ENCODE measurements at regions not wholly inside any gene's neighbourhood (a gene's known extent, or its start where the extent isn't known, plus 50 kb on each side); places are given as distances from the start of the nearest gene placed in this dataset.

DNA sequence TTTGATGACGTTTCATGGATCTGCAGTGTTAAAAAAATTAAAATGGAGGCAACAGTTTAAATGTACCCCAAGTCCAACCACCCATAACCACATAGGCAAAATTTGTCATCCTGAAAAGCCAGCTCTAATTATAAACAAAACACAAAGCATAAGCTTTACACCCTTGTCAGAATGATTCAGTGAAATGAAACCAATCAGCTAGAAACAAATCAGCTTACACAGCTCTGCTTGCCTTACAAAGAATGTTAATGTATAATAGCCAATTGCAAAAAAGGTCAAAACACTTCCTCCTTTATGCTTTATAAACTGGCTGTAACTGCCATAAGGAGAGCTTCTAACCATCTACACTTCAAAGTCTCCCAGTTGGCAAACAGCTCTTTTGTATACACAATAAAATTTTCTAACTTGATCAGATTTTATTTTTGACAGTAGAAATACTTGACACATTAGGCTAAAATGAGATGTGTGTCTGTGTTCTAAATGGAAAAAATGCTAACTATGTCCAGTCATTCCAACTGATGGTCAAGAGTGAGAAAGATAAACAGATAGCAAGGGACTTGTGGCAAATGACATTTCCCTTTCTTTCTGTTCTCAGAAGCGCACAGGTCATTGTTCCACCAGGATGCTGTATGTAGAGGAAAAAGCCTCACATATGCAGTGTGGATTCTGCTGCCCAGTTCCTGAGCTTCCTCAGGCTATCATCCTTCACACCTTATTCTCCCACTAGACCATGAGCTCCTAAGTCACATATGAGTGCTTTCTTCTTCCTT, 344.3 kb upstream of the ID4 start:
- no peaks in the 10 kb centered on the region for H3K79me2 ChIP-seq (ENCODE audit: insufficient read depth)
- H3K27me3 ChIP-seq (ENCODE audit: insufficient read depth) = no peaks in the 10 kb centered on the region
- peak overlapping the region; percentile 8; the same call in 1 of the 2 replicates for H2AFZ ChIP-seq (ENCODE audit: low read depth)
- no peak for TF ChIP-seq JUND (IDR thresholded peaks at IDR 0.05)
- TF ChIP-seq, protein P1, sequence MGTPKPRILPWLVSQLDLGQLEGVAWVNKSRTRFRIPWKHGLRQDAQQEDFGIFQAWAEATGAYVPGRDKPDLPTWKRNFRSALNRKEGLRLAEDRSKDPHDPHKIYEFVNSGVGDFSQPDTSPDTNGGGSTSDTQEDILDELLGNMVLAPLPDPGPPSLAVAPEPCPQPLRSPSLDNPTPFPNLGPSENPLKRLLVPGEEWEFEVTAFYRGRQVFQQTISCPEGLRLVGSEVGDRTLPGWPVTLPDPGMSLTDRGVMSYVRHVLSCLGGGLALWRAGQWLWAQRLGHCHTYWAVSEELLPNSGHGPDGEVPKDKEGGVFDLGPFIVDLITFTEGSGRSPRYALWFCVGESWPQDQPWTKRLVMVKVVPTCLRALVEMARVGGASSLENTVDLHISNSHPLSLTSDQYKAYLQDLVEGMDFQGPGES (IDR thresholded peaks at IDR 0.05; ENCODE audit: low read depth, low read length) = no peak
- no peak for TF ChIP-seq POLR2AphosphoS5 (IDR thresholded peaks at IDR 0.05; ENCODE audit: low read depth, low read length)
- TF ChIP-seq FOSL2 (IDR thresholded peaks at IDR 0.05; ENCODE audit: borderline replicate concordance, low read depth) = no peak
- no peak for TF ChIP-seq EP300 (IDR thresholded peaks at IDR 0.05; ENCODE audit: borderline replicate concordance in 1 of 2, low read depth in 1 of 2, low read length in 1 of 2)
- TF ChIP-seq FOXJ3 (CRISPR knock-in tag; IDR thresholded peaks at IDR 0.05) = no peak
- TF ChIP-seq RAD21 (IDR thresholded peaks at IDR 0.05; ENCODE audit: low read length) = no peak
- TF ChIP-seq, protein P2, sequence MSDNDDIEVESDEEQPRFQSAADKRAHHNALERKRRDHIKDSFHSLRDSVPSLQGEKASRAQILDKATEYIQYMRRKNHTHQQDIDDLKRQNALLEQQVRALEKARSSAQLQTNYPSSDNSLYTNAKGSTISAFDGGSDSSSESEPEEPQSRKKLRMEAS (IDR thresholded peaks at IDR 0.05; ENCODE audit: low read depth) = no peak
- TF ChIP-seq TCF12 (IDR thresholded peaks at IDR 0.05) = no peak
- TF ChIP-seq GATA2 (CRISPR knock-in tag; IDR thresholded peaks at IDR 0.05) = no peak
- TF ChIP-seq RXRA (IDR thresholded peaks at IDR 0.05; ENCODE audit: borderline replicate concordance, low read depth) = no peak
- TF ChIP-seq CHD2 (IDR thresholded peaks at IDR 0.05; ENCODE audit: low read length, partially characterized antibody) = no peak
- no peak for TF ChIP-seq ZBTB33 (IDR thresholded peaks at IDR 0.05; ENCODE audit: borderline replicate concordance, low read depth)
- TF ChIP-seq, protein P3, sequence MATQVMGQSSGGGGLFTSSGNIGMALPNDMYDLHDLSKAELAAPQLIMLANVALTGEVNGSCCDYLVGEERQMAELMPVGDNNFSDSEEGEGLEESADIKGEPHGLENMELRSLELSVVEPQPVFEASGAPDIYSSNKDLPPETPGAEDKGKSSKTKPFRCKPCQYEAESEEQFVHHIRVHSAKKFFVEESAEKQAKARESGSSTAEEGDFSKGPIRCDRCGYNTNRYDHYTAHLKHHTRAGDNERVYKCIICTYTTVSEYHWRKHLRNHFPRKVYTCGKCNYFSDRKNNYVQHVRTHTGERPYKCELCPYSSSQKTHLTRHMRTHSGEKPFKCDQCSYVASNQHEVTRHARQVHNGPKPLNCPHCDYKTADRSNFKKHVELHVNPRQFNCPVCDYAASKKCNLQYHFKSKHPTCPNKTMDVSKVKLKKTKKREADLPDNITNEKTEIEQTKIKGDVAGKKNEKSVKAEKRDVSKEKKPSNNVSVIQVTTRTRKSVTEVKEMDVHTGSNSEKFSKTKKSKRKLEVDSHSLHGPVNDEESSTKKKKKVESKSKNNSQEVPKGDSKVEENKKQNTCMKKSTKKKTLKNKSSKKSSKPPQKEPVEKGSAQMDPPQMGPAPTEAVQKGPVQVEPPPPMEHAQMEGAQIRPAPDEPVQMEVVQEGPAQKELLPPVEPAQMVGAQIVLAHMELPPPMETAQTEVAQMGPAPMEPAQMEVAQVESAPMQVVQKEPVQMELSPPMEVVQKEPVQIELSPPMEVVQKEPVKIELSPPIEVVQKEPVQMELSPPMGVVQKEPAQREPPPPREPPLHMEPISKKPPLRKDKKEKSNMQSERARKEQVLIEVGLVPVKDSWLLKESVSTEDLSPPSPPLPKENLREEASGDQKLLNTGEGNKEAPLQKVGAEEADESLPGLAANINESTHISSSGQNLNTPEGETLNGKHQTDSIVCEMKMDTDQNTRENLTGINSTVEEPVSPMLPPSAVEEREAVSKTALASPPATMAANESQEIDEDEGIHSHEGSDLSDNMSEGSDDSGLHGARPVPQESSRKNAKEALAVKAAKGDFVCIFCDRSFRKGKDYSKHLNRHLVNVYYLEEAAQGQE (IDR thresholded peaks at IDR 0.05; ENCODE audit: low read depth, low read length) = no peak
- no peak for TF ChIP-seq TAF1 (IDR thresholded peaks at IDR 0.05; ENCODE audit: borderline replicate concordance, low read depth, low read length)
- TF ChIP-seq USF1 (IDR thresholded peaks at IDR 0.05; ENCODE audit: borderline replicate concordance, low read depth) = no peak
- TF ChIP-seq FOXM1 (IDR thresholded peaks at IDR 0.05; ENCODE audit: low read depth) = no peak
- TF ChIP-seq, protein P4, sequence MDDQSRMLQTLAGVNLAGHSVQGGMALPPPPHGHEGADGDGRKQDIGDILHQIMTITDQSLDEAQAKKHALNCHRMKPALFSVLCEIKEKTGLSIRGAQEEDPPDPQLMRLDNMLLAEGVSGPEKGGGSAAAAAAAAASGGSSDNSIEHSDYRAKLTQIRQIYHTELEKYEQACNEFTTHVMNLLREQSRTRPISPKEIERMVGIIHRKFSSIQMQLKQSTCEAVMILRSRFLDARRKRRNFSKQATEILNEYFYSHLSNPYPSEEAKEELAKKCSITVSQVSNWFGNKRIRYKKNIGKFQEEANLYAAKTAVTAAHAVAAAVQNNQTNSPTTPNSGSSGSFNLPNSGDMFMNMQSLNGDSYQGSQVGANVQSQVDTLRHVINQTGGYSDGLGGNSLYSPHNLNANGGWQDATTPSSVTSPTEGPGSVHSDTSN (IDR thresholded peaks at IDR 0.05) = no peak
- H3K4me2 ChIP-seq = no peak overlapping the region
- no peaks in the 10 kb centered on the region for H3K4me1 ChIP-seq (ENCODE audit: control insufficient read depth in 1 of 2, insufficient read depth in 2 of 2, low read depth in 1 of 2, low read length in 1 of 2)
- POLR2A ChIA-PET = no interaction called here
- no peak overlapping the region for H3K4me3 ChIP-seq (ENCODE audit: low read depth in 2 of 2, low read length in 1 of 2)
- no peaks in the 10 kb centered on the region for H3K36me3 ChIP-seq (replicated peaks in 1 of 2; ENCODE audit: control insufficient read depth in 1 of 2, insufficient read depth in 2 of 2, low read length in 1 of 2)
- CTCF ChIA-PET = no interaction called here
- 29% methylated on average over 2 of the region's 2 CpGs for WGBS (ENCODE audit: low lambda C conversion rate)
- H3K9ac ChIP-seq = no peak overlapping the region
- no peaks in the 10 kb centered on the region for H3F3A ChIP-seq (replicated peaks; ENCODE audit: insufficient read depth)
- DNase-seq = no peak
- no peak overlapping the region for H3K27ac ChIP-seq (ENCODE audit: low read depth in 2 of 2, low read length in 1 of 2)
- H3K9me3 ChIP-seq = no peaks in the 10 kb centered on the region
- H3K9me2 ChIP-seq = no peaks in the 10 kb centered on the region
- no peaks in the 10 kb centered on the region for H4K20me1 ChIP-seq (ENCODE audit: insufficient read depth)
